NCI-H82 treated with DMSO at 0.1 percent for 48 hours (cell line): ENCODE measurements at regions not wholly inside any gene's neighbourhood (a gene's known extent, or its start where the extent isn't known, plus 50 kb on each side); places are given as distances from the start of the nearest gene placed in this dataset.
"Not testable (repeated sequence)": the region's sequence is repeated elsewhere in the genome, so short reads cannot be mapped to it uniquely, and the experiment has no call there.

ENCODE experiments used
- DNase-seq: peaks from one replicate; lab custom pipeline; 2025; ENCODE audit not compliant: unreplicated experiment; lab: John Stamatoyannopoulos, UW

- DNase-seq, result no peak
These were observed 1761.3 kb upstream of the IGFBP7 start for GRCh38 chr4:58871509-58871908.

- no peak for DNase-seq
These were observed 1738.8 kb upstream of the IGFBP7 start for GRCh38 chr4:58849026-58849425.

- no peak for DNase-seq
These were observed 1733.3 kb upstream of the IGFBP7 start for GRCh38 chr4:58843455-58843854.

- no peak for DNase-seq
These were observed 1722.9 kb upstream of the IGFBP7 start for GRCh38 chr4:58833126-58833525.

- no peak for DNase-seq
These were observed 1715.1 kb upstream of the IGFBP7 start for GRCh38 chr4:58825278-58825677.

GRCh38 chr4:58818560-58818959 lies 1708.4 kb upstream of the IGFBP7 start:
- not testable (repeated sequence) for DNase-seq

GRCh38 chr4:58809948-58810347 lies 1699.8 kb upstream of the IGFBP7 start:
- DNase-seq, result no peak

- no peak for DNase-seq
These were observed 1699.2 kb upstream of the IGFBP7 start for GRCh38 chr4:58809366-58809765.

- DNase-seq, result no peak
These were observed 1698.6 kb upstream of the IGFBP7 start for GRCh38 chr4:58808817-58809216.

- DNase-seq, result no peak
These were observed 1697.8 kb upstream of the IGFBP7 start for GRCh38 chr4:58807843-58808615.

- no peak for DNase-seq
These were observed 1666.4 kb upstream of the IGFBP7 start for GRCh38 chr4:58776627-58777026.

- no peak for DNase-seq
These were observed 1657.4 kb upstream of the IGFBP7 start for GRCh38 chr4:58767598-58767997.

- DNase-seq, result no peak
These were observed 1656.6 kb upstream of the IGFBP7 start for GRCh38 chr4:58766763-58767162.

GRCh38 chr4:58761563-58761962 lies 1651.4 kb upstream of the IGFBP7 start:
- no peak for DNase-seq

GRCh38 chr4:58760737-58761136 lies 1650.6 kb upstream of the IGFBP7 start:
- DNase-seq, result no peak

- DNase-seq, result no peak
These were observed 1649.9 kb upstream of the IGFBP7 start for GRCh38 chr4:58760100-58760499.

- DNase-seq, result no peak
These were observed 1639.0 kb upstream of the IGFBP7 start for GRCh38 chr4:58749206-58749605.

GRCh38 chr4:58740897-58741296 lies 1630.7 kb upstream of the IGFBP7 start:
- DNase-seq, result no peak

- DNase-seq, result no peak
These were observed 1629.1 kb upstream of the IGFBP7 start for GRCh38 chr4:58739275-58739674.

GRCh38 chr4:58738375-58738774 lies 1628.2 kb upstream of the IGFBP7 start:
- DNase-seq, result no peak

- DNase-seq, result no peak
These were observed 1624.0 kb upstream of the IGFBP7 start for GRCh38 chr4:58734030-58734674.

- DNase-seq, result no peak
These were observed 1622.8 kb upstream of the IGFBP7 start for GRCh38 chr4:58732973-58733372.

- no peak for DNase-seq
These were observed 1613.8 kb upstream of the IGFBP7 start for GRCh38 chr4:58723954-58724353.
